ENCODE measurements at regions not wholly inside any gene's neighbourhood (a gene's known extent, or its start where the extent isn't known, plus 50 kb on each side); places are given as distances from the start of the nearest gene placed in this dataset.

GRCh38 chr4:130955520-130955919 lies 1859.6 kb downstream of the C4orf33 start:
- intact Hi-C loops (cut with DNase I; ENCODE audit: low total_unique reads), result no loop called here
- TF ChIP-seq POLR2A (IDR thresholded peaks at IDR 0.05), result no peak
- TF ChIP-seq, protein P1, sequence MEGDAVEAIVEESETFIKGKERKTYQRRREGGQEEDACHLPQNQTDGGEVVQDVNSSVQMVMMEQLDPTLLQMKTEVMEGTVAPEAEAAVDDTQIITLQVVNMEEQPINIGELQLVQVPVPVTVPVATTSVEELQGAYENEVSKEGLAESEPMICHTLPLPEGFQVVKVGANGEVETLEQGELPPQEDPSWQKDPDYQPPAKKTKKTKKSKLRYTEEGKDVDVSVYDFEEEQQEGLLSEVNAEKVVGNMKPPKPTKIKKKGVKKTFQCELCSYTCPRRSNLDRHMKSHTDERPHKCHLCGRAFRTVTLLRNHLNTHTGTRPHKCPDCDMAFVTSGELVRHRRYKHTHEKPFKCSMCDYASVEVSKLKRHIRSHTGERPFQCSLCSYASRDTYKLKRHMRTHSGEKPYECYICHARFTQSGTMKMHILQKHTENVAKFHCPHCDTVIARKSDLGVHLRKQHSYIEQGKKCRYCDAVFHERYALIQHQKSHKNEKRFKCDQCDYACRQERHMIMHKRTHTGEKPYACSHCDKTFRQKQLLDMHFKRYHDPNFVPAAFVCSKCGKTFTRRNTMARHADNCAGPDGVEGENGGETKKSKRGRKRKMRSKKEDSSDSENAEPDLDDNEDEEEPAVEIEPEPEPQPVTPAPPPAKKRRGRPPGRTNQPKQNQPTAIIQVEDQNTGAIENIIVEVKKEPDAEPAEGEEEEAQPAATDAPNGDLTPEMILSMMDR (IDR thresholded peaks at IDR 0.05), result no peak
- Histone ChIP-seq H3K27me3 (no peaks in the 10 kb centered on the region), H3K4me3 (no peak overlapping the region), H3K27ac (no peak overlapping the region), H3K36me3 (ENCODE audit: low read depth, missing control alignments) (no peaks in the 10 kb centered on the region), H3K4me1 (no peaks in the 10 kb centered on the region), H3K9me3 (no peaks in the 10 kb centered on the region)
- DNase-seq, result no peak
- WGBS, 2 donors, result 87 to 88% methylated on average over 1 of the region's 1 CpG

- no peaks in the 10 kb centered on the region for H3K9me3 ChIP-seq
- intact Hi-C loops (cut with DNase I; ENCODE audit: low total_unique reads), result no loop called here
- no peaks in the 10 kb centered on the region for H3K4me1 ChIP-seq
- DNase-seq, result no peak
- H3K27me3 ChIP-seq, result no peaks in the 10 kb centered on the region
- no peak overlapping the region for H3K4me3 ChIP-seq
- 50 to 55% methylated on average over 4 of the region's 4 CpGs for WGBS, 2 donors
- no peak overlapping the region for H3K27ac ChIP-seq
- no peaks in the 10 kb centered on the region for H3K36me3 ChIP-seq (ENCODE audit: low read depth, missing control alignments)
- TF ChIP-seq, protein P1 (IDR thresholded peaks at IDR 0.05), result no peak
- no peak for TF ChIP-seq POLR2A (IDR thresholded peaks at IDR 0.05)
These were observed 1889.4 kb downstream of the C4orf33 start for GRCh38 chr4:130985371-130985770.

DNA sequence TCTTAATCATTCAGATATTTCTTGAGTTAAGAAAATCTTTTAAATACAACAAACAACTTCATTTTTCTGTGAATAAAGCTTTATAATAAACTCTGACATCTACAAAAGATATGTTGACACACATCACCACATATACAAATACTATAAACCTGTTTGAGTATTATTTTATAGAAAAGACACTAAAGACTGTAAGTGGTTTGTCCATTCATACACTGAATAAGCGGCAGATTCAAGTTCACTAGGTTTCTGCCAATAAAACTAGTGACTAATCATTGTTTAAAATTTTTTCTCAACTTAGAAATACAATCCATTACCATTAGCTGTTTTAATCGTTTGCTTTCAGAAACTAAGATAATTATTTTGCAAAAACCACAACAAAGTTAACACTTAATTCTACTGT lies 1900.0 kb downstream of the C4orf33 start:
- no peak for TF ChIP-seq POLR2A (IDR thresholded peaks at IDR 0.05)
- TF ChIP-seq, protein P1 (IDR thresholded peaks at IDR 0.05), result no peak
- Histone ChIP-seq H3K36me3 (ENCODE audit: low read depth, missing control alignments) (no peaks in the 10 kb centered on the region), H3K9me3 (no peaks in the 10 kb centered on the region), H3K27me3 (no peaks in the 10 kb centered on the region), H3K4me3 (no peak overlapping the region), H3K27ac (no peak overlapping the region), H3K4me1 (no peaks in the 10 kb centered on the region)
- intact Hi-C loops (cut with DNase I; ENCODE audit: low total_unique reads), result no loop called here
- 71 to 75% methylated on average over 2 of the region's 2 CpGs for WGBS, 2 donors
- DNase-seq, result no peak

- Histone ChIP-seq H3K27ac (no peak overlapping the region), H3K36me3 (ENCODE audit: low read depth, missing control alignments) (no peaks in the 10 kb centered on the region), H3K4me1 (no peaks in the 10 kb centered on the region), H3K9me3 (no peaks in the 10 kb centered on the region), H3K4me3 (no peak overlapping the region), H3K27me3 (no peaks in the 10 kb centered on the region)
- no peak for DNase-seq
- intact Hi-C loops (cut with DNase I; ENCODE audit: low total_unique reads), result no loop called here
- TF ChIP-seq, protein P1 (IDR thresholded peaks at IDR 0.05), result no peak
- TF ChIP-seq POLR2A (IDR thresholded peaks at IDR 0.05), result no peak
These were observed 1905.4 kb downstream of the C4orf33 start for GRCh38 chr4:131001371-131001770.

GRCh38 chr4:131002132-131002531 lies 1906.2 kb downstream of the C4orf33 start:
- no peak for TF ChIP-seq POLR2A (IDR thresholded peaks at IDR 0.05)
- TF ChIP-seq, protein P1 (IDR thresholded peaks at IDR 0.05), result no peak
- Histone ChIP-seq H3K27ac (no peak overlapping the region), H3K36me3 (ENCODE audit: low read depth, missing control alignments) (no peaks in the 10 kb centered on the region), H3K4me3 (no peak overlapping the region), H3K4me1 (no peaks in the 10 kb centered on the region), H3K27me3 (no peaks in the 10 kb centered on the region), H3K9me3 (no peaks in the 10 kb centered on the region)
- intact Hi-C loops (cut with DNase I; ENCODE audit: low total_unique reads), result no loop called here
- DNase-seq, result no peak
- WGBS, 2 donors, result 79 to 80% methylated on average over 1 of the region's 1 CpG

All from testis (tissue), 2 donors.